ENCODE measurements at regions not wholly inside any gene's neighbourhood (a gene's known extent, or its start where the extent isn't known, plus 50 kb on each side); places are given as distances from the start of the nearest gene placed in this dataset.
"Not testable (repeated sequence)": the region's sequence is repeated elsewhere in the genome, so short reads cannot be mapped to it uniquely, and the experiment has no call there.

- H3K4me3 ChIP-seq (replicated peaks; ENCODE audit: low read depth, low read length); DNase-seq (ENCODE audit: low read depth): not testable (repeated sequence)
Observed at GRCh38 chr15:34528055-34528754, 55.2 kb downstream of the GOLGA8B start.

- DNase-seq (ENCODE audit: low read depth); H3K4me3 ChIP-seq (replicated peaks; ENCODE audit: low read depth, low read length): not testable (repeated sequence)
Observed at GRCh38 chr15:34527641-34528040, 55.8 kb downstream of the GOLGA8B start.

GRCh38 chr15:34523849-34524248 is 59.6 kb downstream of the GOLGA8B start:
- not testable (repeated sequence) for H3K4me3 ChIP-seq (replicated peaks; ENCODE audit: low read depth, low read length); DNase-seq (ENCODE audit: low read depth)

- not testable (repeated sequence) for DNase-seq (ENCODE audit: low read depth); H3K4me3 ChIP-seq (replicated peaks; ENCODE audit: low read depth, low read length)
Observed at GRCh38 chr15:34522601-34523000, 60.9 kb downstream of the GOLGA8B start.

- H3K4me3 ChIP-seq (replicated peaks; ENCODE audit: low read depth, low read length); DNase-seq (ENCODE audit: low read depth): not testable (repeated sequence)
Observed at GRCh38 chr15:34521802-34522485, 61.5 kb downstream of the GOLGA8B start.

GRCh38 chr15:34520566-34520965 is 62.9 kb downstream of the GOLGA8B start:
- H3K4me3 ChIP-seq (replicated peaks; ENCODE audit: low read depth, low read length), result no peak overlapping the region
- no peak for TF ChIP-seq CTCF (IDR thresholded peaks at IDR 0.05; ENCODE audit: low read length, missing control alignments)
- DNase-seq (ENCODE audit: low read depth), result no peak

- DNase-seq (ENCODE audit: low read depth); H3K4me3 ChIP-seq (replicated peaks; ENCODE audit: low read depth, low read length): not testable (repeated sequence)
Observed at GRCh38 chr15:34520010-34520409, 63.4 kb downstream of the GOLGA8B start.

GRCh38 chr15:34514251-34514670 is 69.2 kb downstream of the GOLGA8B start:
- peak overlapping the region; percentile 57 for H3K4me3 ChIP-seq (replicated peaks; ENCODE audit: low read depth, low read length)
- TF ChIP-seq CTCF (IDR thresholded peaks at IDR 0.05; ENCODE audit: low read length, missing control alignments), result no peak
- peak; percentile 23 for DNase-seq (ENCODE audit: low read depth)

- DNase-seq (ENCODE audit: low read depth), result no peak
- TF ChIP-seq CTCF (IDR thresholded peaks at IDR 0.05; ENCODE audit: low read length, missing control alignments), result no peak
- no peak overlapping the region for H3K4me3 ChIP-seq (replicated peaks; ENCODE audit: low read depth, low read length)
Observed at GRCh38 chr15:34512628-34513027, 70.8 kb downstream of the GOLGA8B start.

- no peak for TF ChIP-seq CTCF (IDR thresholded peaks at IDR 0.05; ENCODE audit: low read length, missing control alignments)
- DNase-seq (ENCODE audit: low read depth), result peak; percentile 19
- no peak overlapping the region for H3K4me3 ChIP-seq (replicated peaks; ENCODE audit: low read depth, low read length)
Observed at GRCh38 chr15:34501131-34501530, 63.5 kb upstream of the GOLGA8A start.
